Mesothelial cell of epicardium (in vitro differentiated cells): ENCODE measurements at regions not wholly inside any gene's neighbourhood (a gene's known extent, or its start where the extent isn't known, plus 50 kb on each side); places are given as distances from the start of the nearest gene placed in this dataset.

Experiments used
- DNase-seq, 2 experiments: peaks; one replicate each; pipeline ENCODE4 v3.0.0; 2021; ENCODE audit warnings: low spot score in 2 of 2; ENCODE audit not compliant: unreplicated experiment in 2 of 2
- H3K27ac Mint-ChIP-seq: 2 replicates; pipeline ENCODE4 v1.8.0; 2021; ENCODE audit warnings: mixed read lengths
- H3K27me3 Mint-ChIP-seq: 2 replicates; pipeline ENCODE4 v1.8.0; 2021; ENCODE audit warnings: low read depth, mixed read lengths
- H3K36me3 Mint-ChIP-seq: 2 replicates; pipeline ENCODE4 v1.8.0; 2021; ENCODE audit warnings: mixed read lengths
- H3K4me1 Mint-ChIP-seq: 2 replicates; pipeline ENCODE4 v1.8.0; 2021; ENCODE audit warnings: mixed read lengths
- H3K4me3 Mint-ChIP-seq: 2 replicates; pipeline ENCODE4 v1.8.0; 2021; ENCODE audit warnings: mild to moderate bottlenecking, moderate library complexity, mixed read lengths
- H3K9me3 Mint-ChIP-seq: 2 replicates; pipeline ENCODE4 v1.8.0; 2021; ENCODE audit warnings: mixed read lengths
- CTCF ChIP-seq: fragments of 200-600 bp; sonication (generic); IDR thresholded peaks from one replicate; pipeline ENCODE4 v1.5.0; 2021; ENCODE audit warnings: antibody characterized with exemption; ENCODE audit not compliant: unreplicated experiment

GRCh38 chr4:83974111-83974780 is 438.3 kb downstream of the GPAT3 start:
- Mint-ChIP-seq H3K36me3 (no peaks in the 10 kb centered on the region), H3K4me3 (no peak overlapping the region), H3K9me3 (no peaks in the 10 kb centered on the region), H3K4me1 (peaks cover 10% of the 10 kb centered on the region), H3K27ac (no peak overlapping the region), H3K27me3 (no peaks in the 10 kb centered on the region)
- DNase-seq = no peak
- TF ChIP-seq CTCF = no peak

- no peaks in the 10 kb centered on the region for H3K4me1 Mint-ChIP-seq
- no peak for TF ChIP-seq CTCF
- H3K36me3 Mint-ChIP-seq = no peaks in the 10 kb centered on the region
- no peaks in the 10 kb centered on the region for H3K27me3 Mint-ChIP-seq
- DNase-seq = no peak
- no peak overlapping the region for H3K27ac Mint-ChIP-seq
- no peak overlapping the region for H3K4me3 Mint-ChIP-seq
- H3K9me3 Mint-ChIP-seq = peaks cover 24% of the 10 kb centered on the region
Measured at GRCh38 chr4:83964996-83965541, 429.2 kb downstream of the GPAT3 start.

GRCh38 chr4:83962492-83962891 is 426.6 kb downstream of the GPAT3 start:
- H3K27ac Mint-ChIP-seq = no peak overlapping the region
- H3K27me3 Mint-ChIP-seq = no peaks in the 10 kb centered on the region

GRCh38 chr4:83961575-83961974 is 425.7 kb downstream of the GPAT3 start:
- H3K4me1 Mint-ChIP-seq = no peaks in the 10 kb centered on the region
- H3K27me3 Mint-ChIP-seq = no peaks in the 10 kb centered on the region
- DNase-seq = no peak
- H3K27ac Mint-ChIP-seq = no peak overlapping the region
- no peak for TF ChIP-seq CTCF
- H3K9me3 Mint-ChIP-seq = peaks cover 32% of the 10 kb centered on the region
- no peaks in the 10 kb centered on the region for H3K36me3 Mint-ChIP-seq
- H3K4me3 Mint-ChIP-seq = no peak overlapping the region

More at GRCh38 chr4:83962492-83962891, 426.6 kb downstream of the GPAT3 start:
- DNase-seq = no peak
- Mint-ChIP-seq H3K4me1 (no peaks in the 10 kb centered on the region), H3K9me3 (peaks cover 28% of the 10 kb centered on the region), H3K36me3 (no peaks in the 10 kb centered on the region), H3K4me3 (no peak overlapping the region)
- TF ChIP-seq CTCF = no peak

GRCh38 chr4:83959160-83959559 is 423.3 kb downstream of the GPAT3 start:
- Mint-ChIP-seq H3K27me3 (no peaks in the 10 kb centered on the region), H3K4me1 (no peaks in the 10 kb centered on the region), H3K9me3 (peaks cover 25% of the 10 kb centered on the region), H3K27ac (no peak overlapping the region), H3K36me3 (no peaks in the 10 kb centered on the region), H3K4me3 (no peak overlapping the region)
- TF ChIP-seq CTCF = no peak
- DNase-seq = no peak
